ELR (cell line): ENCODE measurements at regions not wholly inside any gene's neighbourhood (a gene's known extent, or its start where the extent isn't known, plus 50 kb on each side); places are given as distances from the start of the nearest gene placed in this dataset.

Source experiments
- DNase-seq: peaks from one replicate; pipeline ENCODE4 v3.0.0-alpha.2; 2015; ENCODE audit warnings: low read depth

DNA sequence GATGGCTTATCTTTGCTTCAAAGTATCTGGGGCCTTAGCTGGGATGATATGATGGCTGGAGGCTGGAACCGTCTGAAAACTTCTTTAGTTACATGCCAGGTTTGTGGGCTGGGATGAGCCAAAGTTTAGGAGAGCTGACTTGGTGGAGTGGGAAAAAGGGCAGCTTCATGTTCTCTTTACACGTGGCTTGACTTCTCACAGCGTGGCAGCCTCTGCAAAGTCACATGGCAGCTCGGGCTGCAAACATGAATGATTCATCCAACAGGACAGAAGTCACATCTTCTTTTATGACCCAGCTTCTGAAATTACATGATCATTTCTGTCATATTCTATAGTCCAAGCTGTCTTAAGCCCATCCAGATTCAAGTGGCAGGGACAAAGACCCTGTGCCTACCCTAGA, 176.0 kb downstream of the OLFM4 start:
- no peak for DNase-seq

DNA sequence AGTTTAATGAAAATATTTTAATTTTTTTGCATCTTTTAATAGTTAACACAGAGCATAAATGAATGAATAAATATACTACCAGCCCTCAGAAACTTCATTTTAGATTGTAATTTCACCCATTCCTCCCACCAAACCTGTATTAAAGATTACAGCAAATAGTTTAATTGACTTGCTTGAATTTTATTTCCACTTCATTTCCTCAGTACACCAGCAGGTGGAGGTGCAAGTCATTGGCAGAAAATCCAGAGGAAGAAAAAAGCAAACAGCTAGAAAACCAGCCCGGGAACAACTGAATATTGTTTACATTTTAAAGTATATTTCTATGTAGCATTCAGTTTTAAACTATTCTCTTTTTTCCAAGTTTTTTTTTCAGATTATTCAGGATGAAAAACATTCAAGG, 177.8 kb downstream of the OLFM4 start:
- no peak for DNase-seq

DNA sequence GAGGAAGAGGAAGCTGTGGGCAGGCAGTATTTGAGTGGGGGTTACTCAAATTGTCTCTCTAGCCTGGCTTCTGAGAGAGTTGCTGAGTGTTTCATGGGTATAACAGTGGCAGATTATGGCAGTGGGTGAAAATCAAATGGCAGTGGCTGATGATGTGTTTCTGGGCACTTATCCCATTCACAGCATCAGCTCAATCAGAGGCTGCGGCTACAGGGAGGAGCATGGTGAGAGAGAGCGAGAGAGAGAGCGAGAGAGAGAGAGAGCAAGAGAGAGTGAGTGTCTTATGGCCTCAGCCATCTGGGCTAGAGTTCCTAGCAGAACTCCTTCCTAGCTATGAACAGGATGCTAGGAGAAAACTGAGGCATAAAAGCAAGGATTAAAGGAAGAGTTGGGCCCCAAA, 178.9 kb downstream of the OLFM4 start:
- no peak for DNase-seq

DNA sequence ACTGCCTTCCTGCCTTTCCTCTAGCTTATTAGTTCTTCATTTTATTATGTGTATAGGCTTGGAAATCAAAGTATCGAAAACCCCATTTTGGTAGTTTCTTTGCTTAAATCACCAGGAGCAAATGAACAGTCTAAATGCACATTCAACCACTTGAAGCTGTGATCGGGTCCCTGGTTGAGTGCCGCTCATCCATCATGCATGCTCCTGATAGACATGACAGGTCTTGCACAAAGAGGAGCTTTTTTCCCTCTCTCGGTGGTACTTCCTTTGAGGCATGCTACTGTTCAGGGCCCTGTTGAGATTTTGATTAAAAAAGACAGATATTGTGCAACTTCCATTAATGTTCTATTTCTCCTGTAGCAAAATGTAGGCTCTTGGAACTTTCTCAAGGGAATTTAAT, 185.8 kb downstream of the OLFM4 start:
- DNase-seq = no peak

DNA sequence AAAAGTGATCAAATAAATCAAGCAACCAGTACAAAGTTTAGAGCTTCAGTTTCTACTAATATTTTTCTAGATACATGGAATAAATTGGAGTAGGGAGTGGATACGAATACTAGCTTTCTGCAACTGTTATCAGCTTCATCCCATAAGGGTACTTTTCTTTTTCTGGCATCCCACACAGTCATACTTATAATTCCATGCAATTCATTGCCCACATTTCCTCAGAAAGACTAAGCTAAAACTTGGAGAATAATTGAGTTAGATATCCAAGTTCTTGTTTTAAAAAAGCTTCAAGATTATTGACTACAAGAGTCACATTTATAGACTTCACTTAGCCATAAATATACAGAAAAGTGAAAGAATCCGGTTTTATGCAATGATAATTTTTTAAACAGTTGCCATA, 186.9 kb downstream of the OLFM4 start:
- no peak for DNase-seq

DNA sequence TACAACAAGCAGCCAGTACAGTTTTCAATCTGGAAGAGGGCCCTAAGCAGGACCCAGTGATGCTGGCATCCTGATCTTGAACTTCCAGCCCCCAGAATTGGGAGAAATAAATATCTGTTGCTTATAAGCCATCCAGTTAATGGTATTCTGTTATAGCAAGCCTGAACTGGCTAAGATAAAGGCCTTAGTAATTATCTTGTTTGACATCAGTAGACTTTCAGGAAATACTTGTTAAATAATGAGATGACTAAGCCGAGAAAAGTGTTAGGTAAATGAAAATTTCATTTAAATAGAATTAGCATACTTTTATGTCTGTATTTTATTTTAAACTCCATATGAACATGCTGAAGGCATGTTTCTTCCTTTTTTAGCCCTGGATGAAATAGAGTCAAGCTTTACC, 188.2 kb downstream of the OLFM4 start:
- DNase-seq = no peak

DNA sequence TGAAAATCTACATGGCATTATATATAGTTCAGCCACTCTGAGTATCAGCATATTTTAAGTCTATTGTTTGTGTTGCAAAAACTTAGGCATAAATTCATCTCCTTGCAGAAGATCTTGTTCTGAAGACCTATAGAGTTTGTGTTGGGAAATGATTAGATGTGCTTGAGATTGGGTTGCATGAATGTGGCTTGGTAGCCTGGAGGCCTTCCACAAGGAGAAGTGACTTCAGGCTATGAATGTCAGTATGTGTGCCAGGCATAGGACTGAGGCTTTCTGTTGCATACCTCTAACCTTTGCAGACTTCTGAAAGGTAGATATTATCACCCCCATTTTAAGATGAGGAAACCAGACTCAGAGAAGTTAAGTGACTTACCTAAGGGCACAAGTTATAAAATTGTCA, 188.6 kb downstream of the OLFM4 start:
- no peak for DNase-seq

DNA sequence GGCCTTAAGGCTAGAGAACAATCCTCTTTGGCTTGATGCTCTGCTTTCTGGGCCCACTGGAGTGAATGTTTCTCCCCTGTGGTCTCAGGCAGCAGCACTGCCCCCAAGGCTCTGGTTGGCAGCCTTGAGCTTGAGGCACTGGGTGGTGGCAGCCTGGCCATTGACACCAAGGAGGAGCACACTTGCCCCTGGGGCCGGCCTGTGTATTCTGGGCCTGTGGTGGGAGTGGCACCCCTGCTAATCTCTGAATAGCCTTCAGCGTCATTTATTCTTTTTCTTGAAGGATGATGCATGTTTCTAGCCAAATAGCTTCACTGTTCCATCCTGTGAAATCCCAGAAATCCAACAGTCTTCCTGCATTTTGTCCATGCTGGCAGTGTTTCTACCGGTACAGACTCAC, 191.4 kb downstream of the OLFM4 start:
- DNase-seq = no peak

DNA sequence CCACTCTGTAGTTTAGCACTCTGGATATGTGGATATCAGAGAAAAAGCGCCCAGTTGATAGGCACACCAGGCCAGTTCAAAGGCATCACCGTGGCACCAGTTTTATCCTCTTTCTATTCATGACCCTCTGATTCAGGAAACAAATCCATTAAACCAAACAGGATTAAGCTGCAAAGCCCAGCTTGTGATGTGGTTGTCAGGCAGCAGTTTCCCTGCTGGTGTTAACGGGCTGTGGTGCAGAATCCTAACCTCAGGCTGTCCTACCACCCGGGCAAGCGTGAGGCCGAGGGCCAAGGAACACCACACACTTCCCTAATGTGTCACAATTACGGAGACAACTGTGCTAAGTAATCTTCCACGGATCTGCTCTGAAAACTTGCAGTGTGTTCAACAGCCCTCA, 209.1 kb downstream of the OLFM4 start:
- no peak for DNase-seq

DNA sequence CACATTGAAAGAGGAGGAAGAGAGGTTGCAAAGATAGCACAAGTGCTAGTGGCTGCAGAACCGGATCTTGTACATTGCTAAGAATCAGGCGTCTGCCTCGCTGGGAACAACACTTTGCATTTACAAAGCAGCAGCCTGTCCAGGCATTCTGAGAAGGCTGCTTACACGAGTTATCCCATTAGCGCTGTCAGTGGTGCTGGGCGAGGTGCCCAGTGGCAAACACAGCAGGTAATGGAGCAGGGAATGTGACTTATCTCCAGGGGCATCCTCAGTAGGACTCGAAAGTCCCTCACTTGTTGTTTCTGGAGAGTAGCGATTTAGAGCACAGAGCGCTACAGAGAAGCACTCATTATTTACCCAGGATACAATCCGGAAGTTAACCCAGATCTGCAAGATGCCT, 209.6 kb downstream of the OLFM4 start:
- DNase-seq = no peak

DNA sequence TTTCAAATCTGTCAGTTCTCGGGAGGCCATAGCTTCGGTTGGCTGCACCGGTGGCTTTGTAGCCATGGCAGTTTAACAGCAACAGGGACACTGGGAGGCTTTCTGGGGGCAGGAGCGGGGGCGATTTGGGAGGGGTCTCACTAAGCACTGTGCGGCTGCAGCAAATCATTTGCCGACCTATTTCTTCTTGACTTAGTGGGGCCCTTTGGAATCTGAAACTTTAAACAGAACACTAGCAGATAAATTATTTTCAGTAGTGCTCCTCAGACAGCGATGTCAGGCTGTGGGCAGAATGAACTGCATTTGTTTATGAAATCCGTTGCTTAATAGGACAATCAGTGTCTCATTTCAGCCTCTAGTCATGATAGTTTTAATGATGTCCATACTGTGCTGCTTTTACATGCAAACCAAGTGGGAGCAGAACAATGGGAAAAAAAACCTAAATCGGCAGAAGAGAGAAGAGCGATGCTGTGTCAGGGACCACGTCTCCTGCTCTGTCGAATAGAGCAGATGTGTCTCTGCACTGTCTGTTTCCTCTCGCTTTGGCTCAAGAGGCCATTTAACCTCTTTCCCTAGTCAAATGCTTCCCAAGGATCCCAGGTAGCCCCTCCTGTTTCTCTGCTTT, 211.9 kb downstream of the OLFM4 start:
- DNase-seq = no peak

DNA sequence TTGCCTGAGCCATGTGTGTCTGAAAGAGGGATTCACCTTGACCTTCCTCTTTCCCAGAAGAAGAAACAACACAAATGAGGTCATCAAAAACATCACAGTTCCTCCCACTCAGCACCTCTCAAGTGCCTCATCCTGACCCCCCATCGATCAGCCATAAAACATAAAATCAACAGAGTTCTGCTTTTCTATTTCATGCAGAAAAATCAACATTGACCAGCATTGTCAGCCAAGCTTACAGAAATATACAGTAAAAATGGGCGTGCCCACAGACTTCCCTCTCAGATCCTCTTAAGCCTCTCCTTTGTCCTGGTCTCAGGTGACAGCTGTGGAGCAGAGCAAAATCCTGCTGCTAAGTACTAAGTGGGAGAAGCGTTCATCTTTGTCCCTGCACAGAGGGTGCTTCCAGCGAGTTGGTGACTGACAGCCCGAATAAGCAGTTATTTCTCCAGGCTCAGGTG, 213.3 kb downstream of the OLFM4 start:
- no peak for DNase-seq

DNA sequence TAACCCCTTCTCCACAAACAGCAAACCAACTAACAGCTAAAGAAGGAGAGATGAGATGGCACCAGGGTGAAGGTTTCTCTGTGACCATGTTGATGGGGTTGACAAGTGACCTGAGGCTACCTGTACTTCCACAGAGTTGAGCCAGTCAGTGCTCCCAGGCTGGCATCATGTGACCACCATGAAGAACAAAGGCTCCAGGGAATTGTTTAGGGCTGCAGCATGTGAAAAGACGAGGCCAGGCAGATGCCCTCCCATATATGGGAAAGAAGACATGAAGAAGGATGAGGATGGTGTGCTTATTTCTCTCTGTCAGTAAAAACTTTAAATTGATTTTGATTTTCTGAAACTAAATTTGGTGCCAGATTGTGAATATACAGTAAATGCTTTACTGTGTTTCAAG, 220.6 kb downstream of the OLFM4 start:
- DNase-seq = no peak

DNA sequence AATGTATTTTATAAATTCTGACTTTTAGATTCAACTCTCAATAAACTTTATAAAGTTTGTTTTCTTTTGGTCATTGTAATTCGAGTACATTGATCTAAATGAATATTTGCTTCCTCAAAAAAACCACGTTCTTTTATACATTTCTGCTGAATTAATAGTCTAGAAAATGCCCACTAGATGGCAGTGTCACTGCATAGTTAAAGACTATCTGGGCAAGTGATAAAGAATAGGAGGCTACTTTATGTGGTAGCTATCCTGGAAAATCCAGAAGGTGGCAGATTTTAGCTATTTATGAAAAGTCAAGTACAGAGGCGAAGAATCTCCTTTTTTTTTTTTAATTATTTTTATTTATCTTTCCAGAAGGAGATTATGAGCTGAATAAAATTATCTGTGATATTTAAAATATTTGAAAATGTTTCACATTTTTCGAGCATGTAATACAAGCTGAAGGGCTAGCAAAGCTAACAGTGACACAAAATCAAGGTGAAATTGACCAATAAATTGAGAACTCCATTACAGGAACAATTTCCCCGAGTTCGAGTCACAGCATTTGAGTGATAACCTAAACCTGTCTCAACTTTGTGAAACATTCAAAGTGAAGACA, 221.8 kb downstream of the OLFM4 start:
- DNase-seq = peak; percentile 78

DNA sequence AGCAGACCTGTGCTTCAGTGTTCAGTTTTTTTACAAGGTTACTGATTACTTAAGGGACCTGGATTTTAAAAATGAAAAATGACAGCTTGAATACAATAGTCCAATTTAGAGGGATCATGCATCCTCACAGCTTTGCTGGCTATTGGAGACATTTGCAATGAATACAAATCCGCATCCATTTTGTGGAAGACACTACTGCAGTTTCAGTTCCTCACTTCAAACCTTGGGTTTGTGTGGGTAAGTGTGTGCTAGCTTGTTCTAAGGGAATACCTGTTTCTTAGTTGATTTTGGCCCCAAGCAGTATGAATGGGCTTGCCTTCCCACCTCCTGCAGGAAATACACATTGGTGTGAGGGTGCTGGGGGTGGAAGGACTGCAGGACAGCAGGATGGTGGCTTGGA, 222.4 kb downstream of the OLFM4 start:
- DNase-seq = no peak

DNA sequence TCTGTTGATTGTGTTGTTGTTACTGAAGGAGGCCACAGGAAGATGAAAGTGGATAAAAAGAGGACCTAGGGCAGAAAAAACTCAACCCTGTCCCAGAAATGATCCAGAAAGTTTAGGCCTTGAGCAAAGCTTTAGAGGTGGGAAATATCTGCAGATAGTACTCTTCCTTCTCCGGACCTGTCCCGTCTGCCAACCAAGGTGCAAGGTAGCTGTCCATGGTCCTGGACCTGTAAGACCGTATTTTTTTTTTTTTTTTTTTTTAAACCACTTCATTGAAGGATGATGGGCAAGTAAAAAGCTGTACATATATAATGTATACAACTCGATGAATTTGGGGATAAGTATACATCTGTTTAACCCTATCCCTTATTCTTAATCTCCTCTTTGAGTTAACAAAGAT, 225.9 kb downstream of the OLFM4 start:
- no peak for DNase-seq

DNA sequence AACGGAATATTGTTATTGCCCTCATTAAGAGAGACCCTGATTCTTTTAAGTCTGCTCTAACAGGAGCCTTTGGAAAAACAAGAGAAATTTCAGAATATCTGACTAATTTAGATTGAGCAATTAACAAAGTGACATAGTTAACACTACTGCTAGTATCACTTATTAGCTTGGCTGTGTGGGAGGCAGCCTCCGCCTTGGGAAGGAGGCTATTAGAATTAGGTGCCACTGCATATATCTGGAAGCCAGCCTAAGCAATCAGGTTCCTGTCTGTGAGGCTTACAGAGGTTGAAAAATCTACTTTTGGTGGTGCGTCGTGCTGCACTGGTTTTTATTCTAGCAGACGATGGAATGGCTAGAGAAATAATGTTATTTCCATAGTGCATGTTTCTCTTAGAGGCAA, 227.2 kb downstream of the OLFM4 start:
- DNase-seq = no peak

DNA sequence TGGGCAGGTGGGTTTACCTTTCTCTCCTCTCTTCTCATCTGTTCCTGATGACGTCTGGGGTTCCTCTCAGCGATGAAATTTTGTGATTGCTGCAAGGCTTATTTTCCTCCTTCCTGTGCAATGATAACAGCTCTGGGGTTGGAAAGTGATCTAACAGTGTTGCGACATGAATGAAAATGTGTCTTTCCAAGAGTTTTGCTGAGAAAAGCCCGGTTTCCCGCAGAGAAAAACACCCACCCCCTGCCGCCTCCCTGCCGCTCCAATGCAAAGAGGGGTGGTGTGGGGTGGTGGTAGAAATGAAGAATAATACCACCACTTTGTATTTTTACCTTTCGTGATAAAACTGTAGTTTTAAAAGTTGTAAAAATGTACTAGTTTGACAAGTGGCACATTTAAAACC, 232.0 kb downstream of the OLFM4 start:
- no peak for DNase-seq

DNA sequence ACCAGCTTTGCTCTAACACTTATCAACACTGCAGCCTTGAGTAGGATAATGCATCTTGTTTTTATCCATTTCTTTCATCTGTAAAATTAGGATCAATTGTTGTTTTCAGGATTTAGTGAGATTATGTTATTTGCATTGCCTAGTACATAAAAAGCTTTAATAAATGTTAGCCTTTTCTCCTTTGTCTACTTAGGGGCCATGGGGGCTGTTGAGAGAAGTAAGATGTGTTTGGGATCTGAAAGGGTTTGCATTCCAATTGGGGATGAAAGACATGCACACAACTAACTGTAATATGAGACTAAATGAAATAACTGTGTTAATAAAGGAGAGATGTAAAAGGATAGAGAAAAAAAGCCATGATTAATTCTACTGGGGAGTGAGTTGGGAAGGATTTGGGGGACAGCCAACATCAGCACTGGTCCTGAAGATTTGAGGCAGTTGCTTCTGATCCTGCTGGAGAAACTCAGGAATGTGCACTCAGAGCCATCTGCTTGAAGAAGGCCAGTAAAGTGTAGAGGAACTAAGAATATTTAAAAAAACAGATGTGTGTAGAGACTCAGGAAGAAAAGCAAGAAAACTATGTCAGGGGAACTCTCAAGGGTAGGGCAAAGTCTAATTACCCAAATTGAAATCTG, 236.3 kb downstream of the OLFM4 start:
- no peak for DNase-seq

DNA sequence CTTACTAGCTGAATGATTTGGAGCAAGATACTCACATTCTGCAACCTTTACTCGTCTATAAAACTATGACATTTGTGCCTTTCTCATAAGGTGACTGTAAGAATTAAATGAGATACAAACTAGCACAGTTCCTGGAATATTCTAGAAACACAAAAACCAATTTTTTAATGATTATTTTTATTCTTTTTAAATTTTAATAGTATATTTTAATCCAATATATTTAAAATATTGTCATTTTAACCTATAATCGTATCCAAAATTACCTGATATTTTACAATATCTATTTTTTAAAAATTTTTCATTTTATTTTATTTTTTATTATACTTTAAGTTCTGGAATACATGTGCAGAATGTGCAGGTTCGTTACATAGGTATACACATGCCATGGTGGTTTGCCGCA, 238.1 kb downstream of the OLFM4 start:
- DNase-seq = no peak

DNA sequence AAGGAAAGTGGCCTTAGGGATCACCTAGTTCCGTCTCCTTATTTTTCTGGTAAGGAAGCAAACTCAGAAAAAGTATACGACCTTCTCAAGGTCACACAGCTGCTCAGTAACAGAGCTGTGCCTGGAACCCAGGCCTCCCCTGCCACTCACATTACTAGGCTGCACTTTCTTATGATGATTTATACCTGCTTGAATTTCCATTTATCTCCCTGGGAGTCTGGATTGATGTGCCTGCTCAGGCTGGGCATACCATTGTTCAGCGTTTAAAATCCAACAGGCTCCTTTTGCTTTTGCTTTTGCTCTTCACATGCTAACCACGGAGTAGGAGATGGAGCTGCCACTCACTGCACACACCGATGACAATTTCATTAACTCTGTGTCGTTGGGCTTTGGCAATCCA, 241.0 kb downstream of the OLFM4 start:
- DNase-seq = no peak

DNA sequence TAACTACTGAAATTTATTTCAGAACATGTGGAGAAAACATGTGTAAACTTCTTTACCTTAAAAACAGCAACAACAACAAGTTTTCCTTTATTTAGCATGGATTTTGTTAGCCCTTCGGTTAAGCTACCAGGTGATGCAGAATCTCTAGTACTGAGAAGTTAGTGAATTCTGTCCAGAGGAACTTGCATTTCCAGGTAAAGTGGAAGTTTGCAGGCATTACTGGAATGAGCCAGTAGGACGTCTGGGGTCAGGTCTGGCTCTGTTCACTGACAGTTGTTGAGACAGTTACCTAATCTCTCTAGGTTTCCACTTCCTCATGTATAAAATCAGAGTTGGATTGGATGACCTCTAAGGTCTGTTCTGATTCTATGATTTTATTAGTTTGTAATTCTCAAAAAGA, 244.3 kb downstream of the OLFM4 start:
- no peak for DNase-seq

DNA sequence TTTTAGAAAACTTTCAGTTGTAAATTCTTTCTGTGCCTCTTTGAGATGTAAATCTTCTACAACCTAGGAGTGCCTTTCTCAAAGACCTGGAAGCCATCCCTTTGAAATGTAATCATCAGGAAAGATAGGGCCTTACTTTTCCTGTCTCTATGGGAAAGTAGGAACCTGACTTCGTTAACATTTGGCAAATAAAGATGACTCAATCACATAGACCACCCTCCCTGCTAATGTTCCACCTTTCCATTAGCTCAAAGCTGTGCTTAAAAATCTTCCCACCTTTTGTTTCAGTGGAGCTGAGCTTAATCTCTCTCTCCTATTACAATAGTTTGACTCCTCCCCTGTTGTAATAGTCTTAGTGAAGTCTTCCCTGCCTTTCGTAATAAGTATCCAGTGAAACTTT, 247.7 kb downstream of the OLFM4 start:
- DNase-seq = no peak

DNA sequence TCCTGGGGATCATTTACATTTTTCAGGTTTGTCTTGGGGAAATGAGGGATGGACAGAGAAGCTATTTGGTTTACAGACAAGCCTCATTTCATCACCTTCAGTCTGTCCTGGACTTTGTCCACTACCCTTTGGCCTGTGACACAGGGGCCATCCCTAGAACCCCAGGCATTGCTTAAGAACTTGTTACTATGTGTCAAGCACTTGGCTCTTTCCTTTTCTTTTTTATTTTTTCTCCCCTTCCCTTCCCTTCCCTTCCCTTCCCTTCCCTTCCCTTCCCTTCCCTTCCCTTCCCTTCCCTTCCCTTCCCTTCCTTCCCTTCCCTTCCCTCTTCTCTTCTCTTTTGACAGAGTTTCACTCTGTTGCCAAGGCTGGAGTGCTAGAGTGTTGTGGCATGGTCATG, 253.1 kb downstream of the OLFM4 start:
- DNase-seq = no peak
